ENCODE measurements at regions not wholly inside any gene's neighbourhood (a gene's known extent, or its start where the extent isn't known, plus 50 kb on each side); places are given as distances from the start of the nearest gene placed in this dataset.

GRCh38 chr18:73707035-73707434 is 440.6 kb downstream of the FBXO15 start:
- no peak for TF ChIP-seq EZH2 (IDR thresholded peaks at IDR 0.05; ENCODE audit: borderline replicate concordance, low read depth, low read length, poor library complexity, severe bottlenecking)
- TF ChIP-seq CTCF (conservative IDR thresholded peaks at IDR 0.05; ENCODE audit: low read depth, low read length): no peak

All from A673 (cell line).